ENCODE measurements at regions not wholly inside any gene's neighbourhood (a gene's known extent, or its start where the extent isn't known, plus 50 kb on each side); places are given as distances from the start of the nearest gene placed in this dataset.

DNA sequence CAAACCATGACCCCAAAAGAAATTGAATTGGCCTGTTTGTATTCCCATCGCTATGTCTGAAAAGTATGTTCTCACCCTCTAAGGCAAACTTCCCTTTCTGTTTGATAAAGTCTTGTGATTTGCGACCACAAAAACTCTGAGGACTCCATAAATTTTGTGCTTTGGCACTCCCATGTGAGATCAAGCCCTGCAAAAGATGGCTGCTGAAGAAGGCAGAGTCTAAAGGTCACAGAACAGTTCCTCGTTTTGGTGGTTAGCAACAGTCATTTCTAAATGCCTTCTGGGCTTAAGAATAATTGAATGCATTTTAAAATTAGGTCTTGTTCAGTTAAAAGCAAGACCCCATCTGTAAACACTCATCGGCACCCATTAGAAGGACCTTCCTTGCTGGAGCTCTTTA is 441.6 kb downstream of the OMA1 start:
- no peak overlapping the region for H3K27ac ChIP-seq (ENCODE audit: extremely low read depth, low read depth, low read length)
- ATAC-seq (no peak), FAIRE-seq (no peak), DNase-seq (ENCODE audit: extremely low read depth in 1 of 4, low spot score in 3 of 4) (no peak)
- no peaks in the 10 kb centered on the region for H3K79me2 ChIP-seq (ENCODE audit: control insufficient read depth, insufficient read depth, low read length)
- no peaks in the 10 kb centered on the region for H3K4me1 ChIP-seq (replicated peaks in 1 of 2; ENCODE audit: control insufficient read depth in 2 of 2, insufficient read depth in 2 of 2, low read length in 2 of 2)
- no peak overlapping the region for H3K4me3 ChIP-seq
- POLR2A ChIA-PET, result interaction anchor here (0.6 kb wide), 1 partner anchor 30 kb away, joined by 3 read pairs; no protein-coding TSS in a partner anchor
- H3K9me1 ChIP-seq (ENCODE audit: control insufficient read depth, insufficient read depth, low read length), result no peaks in the 10 kb centered on the region
- no peak overlapping the region for H2AFZ ChIP-seq (ENCODE audit: low read depth, low read length)
- intact Hi-C loops (cut with micrococcal nuclease) (no loop called here), in situ Hi-C loops (cut with MboI) (no loop called here)
- H3K36me3 ChIP-seq (ENCODE audit: control insufficient read depth, insufficient read depth, low read length), result no peaks in the 10 kb centered on the region
- no peaks in the 10 kb centered on the region for H4K20me1 ChIP-seq (replicated peaks; ENCODE audit: control insufficient read depth, insufficient read depth, low read length)
- 2% methylated on average over 4 of the region's 4 CpGs for WGBS (ENCODE audit: insufficient coverage, low coverage, missing lambda C conversion rate)
- H3K9me3 ChIP-seq (replicated peaks; ENCODE audit: control insufficient read depth, insufficient read depth, low read depth, low read length), result no peaks in the 10 kb centered on the region
- H3K4me2 ChIP-seq (ENCODE audit: insufficient read depth, low read length), result no peak overlapping the region
- H3K9ac ChIP-seq (ENCODE audit: insufficient read depth in 1 of 2, low read depth in 2 of 2, low read length in 2 of 2), result no peak overlapping the region
- no TSS peak for BruUV-seq (replicated peaks)
- CTCF ChIA-PET (ENCODE audit: low intra/inter-chr PET ratio), result no interaction called here
- no peaks in the 10 kb centered on the region for H3K27me3 ChIP-seq (ENCODE audit: control insufficient read depth in 2 of 2, insufficient read depth in 2 of 2, low read length in 2 of 2)
- TF ChIP-seq CREM (IDR thresholded peaks at IDR 0.05; ENCODE audit: low read depth) (no peak), FOXJ3 (CRISPR knock-in tag; IDR thresholded peaks at IDR 0.05) (no peak), MYC (IDR thresholded peaks at IDR 0.05; ENCODE audit: low read depth, low read length) (no peak), MYC (CRISPR knock-in tag; IDR thresholded peaks at IDR 0.05; ENCODE audit: borderline replicate concordance, low read depth) (no peak), PHF20 (IDR thresholded peaks at IDR 0.05; ENCODE audit: partially characterized antibody) (no peak), FOXM1 (IDR thresholded peaks at IDR 0.05; ENCODE audit: low read depth) (no peak), FOXM1 (CRISPR knock-in tag; IDR thresholded peaks at IDR 0.05; ENCODE audit: low read depth) (no peak), YBX1 (IDR thresholded peaks at IDR 0.05) (no peak), HOXB6 (CRISPR knock-in tag; IDR thresholded peaks at IDR 0.05; ENCODE audit: borderline replicate concordance) (no peak), ZNF232 (CRISPR knock-in tag; IDR thresholded peaks at IDR 0.05) (no peak), KHSRP (IDR thresholded peaks at IDR 0.05) (no peak), KAT8 (IDR thresholded peaks at IDR 0.05; ENCODE audit: low read depth) (no peak), MAZ (CRISPR knock-in tag; conservative IDR thresholded peaks at IDR 0.05 in 1 of 2, IDR thresholded peaks at IDR 0.05 in 1 of 2) (no peak)
- TF ChIP-seq, protein P1, sequence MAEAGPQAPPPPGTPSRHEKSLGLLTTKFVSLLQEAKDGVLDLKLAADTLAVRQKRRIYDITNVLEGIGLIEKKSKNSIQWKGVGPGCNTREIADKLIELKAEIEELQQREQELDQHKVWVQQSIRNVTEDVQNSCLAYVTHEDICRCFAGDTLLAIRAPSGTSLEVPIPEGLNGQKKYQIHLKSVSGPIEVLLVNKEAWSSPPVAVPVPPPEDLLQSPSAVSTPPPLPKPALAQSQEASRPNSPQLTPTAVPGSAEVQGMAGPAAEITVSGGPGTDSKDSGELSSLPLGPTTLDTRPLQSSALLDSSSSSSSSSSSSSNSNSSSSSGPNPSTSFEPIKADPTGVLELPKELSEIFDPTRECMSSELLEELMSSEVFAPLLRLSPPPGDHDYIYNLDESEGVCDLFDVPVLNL (CRISPR knock-in tag; IDR thresholded peaks at IDR 0.05; ENCODE audit: low read depth), result no peak

Data from K562 (cell line).